Body of pancreas (tissue), 4 donors: ENCODE measurements at regions not wholly inside any gene's neighbourhood (a gene's known extent, or its start where the extent isn't known, plus 50 kb on each side); places are given as distances from the start of the nearest gene placed in this dataset.

Experiments used
- POLR2A ChIP-seq, 3 donors: fragments of 450-650 bp; IDR thresholded peaks; one replicate each; pipeline ENCODE4 v1.6.1; 2016; ENCODE audit warnings: antibody characterized with exemption in 3 of 3, mild to moderate bottlenecking in 2 of 3
- TF ChIP-seq, protein P1 (sequence below), 7 experiments: fragments of 450-650 bp in 4 of 7; fragments of 200-600 bp in 3 of 7; sonication (generic) in 3 of 7; IDR thresholded peaks; one replicate each; pipeline ENCODE4 v1.5.1; 2016 to 2019; ENCODE audit warnings: antibody characterized with exemption in 7 of 7

DNA sequence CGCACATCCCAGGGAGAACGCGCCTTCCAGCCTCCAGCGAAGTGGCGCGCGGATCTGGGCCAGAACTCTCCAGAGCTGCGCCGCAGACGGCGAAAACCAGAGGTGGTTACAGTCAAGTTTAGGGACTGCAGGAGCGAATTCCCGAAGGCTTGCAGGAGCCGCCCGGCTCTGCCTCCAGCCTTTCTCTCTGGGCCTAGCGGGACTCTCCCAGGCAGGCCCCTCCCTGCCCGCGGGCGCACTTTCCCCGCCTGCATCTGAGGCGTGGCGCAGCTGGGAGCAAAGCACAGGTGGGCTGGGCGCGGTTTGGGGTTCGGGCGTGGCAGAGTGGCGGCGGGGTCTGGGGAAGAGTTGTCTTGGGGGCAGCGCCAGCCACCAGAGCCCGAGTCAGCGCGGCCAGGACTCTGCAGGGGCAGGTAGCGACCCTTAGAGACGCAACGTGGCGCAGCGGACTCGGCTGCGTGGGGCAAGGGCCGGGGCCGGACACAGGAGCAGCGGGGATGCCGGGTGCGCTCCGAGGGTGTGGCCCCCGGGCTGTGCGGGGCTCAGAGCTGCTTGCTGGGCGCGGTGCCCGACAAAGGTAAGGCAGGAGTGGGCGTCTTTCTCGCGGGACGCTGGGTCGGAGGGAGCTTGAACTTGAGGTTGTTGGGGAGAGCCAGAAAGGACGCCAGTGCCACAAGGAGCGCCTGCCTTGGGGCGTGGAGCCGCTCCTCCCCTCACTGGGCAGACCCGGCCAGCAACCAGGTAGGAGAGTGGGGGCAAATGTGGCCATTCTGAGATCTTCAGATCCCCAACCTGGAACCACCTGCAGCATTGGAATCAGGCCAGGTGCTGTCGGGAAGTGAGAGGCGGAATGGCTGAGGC, 1126.0 kb downstream of the AACS start:
- TF ChIP-seq, protein P1, sequence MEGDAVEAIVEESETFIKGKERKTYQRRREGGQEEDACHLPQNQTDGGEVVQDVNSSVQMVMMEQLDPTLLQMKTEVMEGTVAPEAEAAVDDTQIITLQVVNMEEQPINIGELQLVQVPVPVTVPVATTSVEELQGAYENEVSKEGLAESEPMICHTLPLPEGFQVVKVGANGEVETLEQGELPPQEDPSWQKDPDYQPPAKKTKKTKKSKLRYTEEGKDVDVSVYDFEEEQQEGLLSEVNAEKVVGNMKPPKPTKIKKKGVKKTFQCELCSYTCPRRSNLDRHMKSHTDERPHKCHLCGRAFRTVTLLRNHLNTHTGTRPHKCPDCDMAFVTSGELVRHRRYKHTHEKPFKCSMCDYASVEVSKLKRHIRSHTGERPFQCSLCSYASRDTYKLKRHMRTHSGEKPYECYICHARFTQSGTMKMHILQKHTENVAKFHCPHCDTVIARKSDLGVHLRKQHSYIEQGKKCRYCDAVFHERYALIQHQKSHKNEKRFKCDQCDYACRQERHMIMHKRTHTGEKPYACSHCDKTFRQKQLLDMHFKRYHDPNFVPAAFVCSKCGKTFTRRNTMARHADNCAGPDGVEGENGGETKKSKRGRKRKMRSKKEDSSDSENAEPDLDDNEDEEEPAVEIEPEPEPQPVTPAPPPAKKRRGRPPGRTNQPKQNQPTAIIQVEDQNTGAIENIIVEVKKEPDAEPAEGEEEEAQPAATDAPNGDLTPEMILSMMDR (IDR thresholded peaks at IDR 0.05): no peak
- peak; percentile 67 to 81 (median 72) for TF ChIP-seq POLR2A (IDR thresholded peaks at IDR 0.05)
